ENCODE measurements at regions not wholly inside any gene's neighbourhood (a gene's known extent, or its start where the extent isn't known, plus 50 kb on each side); places are given as distances from the start of the nearest gene placed in this dataset.

DNA sequence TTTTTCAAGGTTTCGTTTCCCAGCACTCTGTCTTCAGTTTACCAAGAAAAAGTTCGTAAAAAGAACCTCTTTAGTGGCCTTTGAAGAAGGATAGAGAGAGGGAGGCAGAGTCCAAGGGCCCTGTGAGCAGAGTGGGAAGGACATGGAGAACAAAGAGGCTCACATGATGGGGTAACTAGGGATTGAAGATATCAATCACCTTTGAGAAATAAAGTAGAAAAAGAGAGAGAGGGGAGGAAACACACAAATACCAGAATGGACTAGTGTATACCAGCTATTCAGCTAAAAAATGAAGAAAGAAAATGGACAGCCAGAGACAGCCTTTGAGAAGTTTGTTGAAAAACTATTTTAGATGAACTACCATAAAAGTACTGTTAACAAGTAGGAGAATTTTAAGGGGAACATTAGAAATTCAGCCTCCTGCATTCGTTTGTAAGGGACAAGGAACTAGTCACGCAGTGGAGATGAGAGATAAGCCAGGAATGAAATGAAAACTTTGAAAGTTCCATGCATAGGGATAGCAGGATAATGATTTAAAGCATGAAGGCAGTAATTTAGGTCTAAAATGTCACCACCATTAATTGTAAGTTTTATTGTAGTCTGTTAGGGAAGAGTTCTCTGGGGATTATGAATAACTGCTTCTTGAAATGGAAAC is 82.1 kb downstream of the SPTSSA start:
- TF ChIP-seq, protein P1, sequence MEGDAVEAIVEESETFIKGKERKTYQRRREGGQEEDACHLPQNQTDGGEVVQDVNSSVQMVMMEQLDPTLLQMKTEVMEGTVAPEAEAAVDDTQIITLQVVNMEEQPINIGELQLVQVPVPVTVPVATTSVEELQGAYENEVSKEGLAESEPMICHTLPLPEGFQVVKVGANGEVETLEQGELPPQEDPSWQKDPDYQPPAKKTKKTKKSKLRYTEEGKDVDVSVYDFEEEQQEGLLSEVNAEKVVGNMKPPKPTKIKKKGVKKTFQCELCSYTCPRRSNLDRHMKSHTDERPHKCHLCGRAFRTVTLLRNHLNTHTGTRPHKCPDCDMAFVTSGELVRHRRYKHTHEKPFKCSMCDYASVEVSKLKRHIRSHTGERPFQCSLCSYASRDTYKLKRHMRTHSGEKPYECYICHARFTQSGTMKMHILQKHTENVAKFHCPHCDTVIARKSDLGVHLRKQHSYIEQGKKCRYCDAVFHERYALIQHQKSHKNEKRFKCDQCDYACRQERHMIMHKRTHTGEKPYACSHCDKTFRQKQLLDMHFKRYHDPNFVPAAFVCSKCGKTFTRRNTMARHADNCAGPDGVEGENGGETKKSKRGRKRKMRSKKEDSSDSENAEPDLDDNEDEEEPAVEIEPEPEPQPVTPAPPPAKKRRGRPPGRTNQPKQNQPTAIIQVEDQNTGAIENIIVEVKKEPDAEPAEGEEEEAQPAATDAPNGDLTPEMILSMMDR (IDR thresholded peaks at IDR 0.05; ENCODE audit: low read depth, low read length) = no peak
- TF ChIP-seq EZH2phosphoT487 (IDR thresholded peaks at IDR 0.05; ENCODE audit: low read depth) = no peak

Measured in OCI-LY3 (cell line).